Nephron (organoid): ENCODE measurements at regions not wholly inside any gene's neighbourhood (a gene's known extent, or its start where the extent isn't known, plus 50 kb on each side); places are given as distances from the start of the nearest gene placed in this dataset.
"Not testable (repeated sequence)": the region's sequence is repeated elsewhere in the genome, so short reads cannot be mapped to it uniquely, and the experiment has no call there.

Experiments used
- H3K27ac Mint-ChIP-seq, 3 experiments: 2 replicates each; pipeline ENCODE4 v1.8.0; 2020; ENCODE audit warnings: mixed read lengths in 3 of 3, mild to moderate bottlenecking in 2 of 3, moderate library complexity in 1 of 3
- H3K27me3 Mint-ChIP-seq: 2 replicates; pipeline ENCODE4 v1.8.0; 2021; ENCODE audit warnings: low read depth, mild to moderate bottlenecking, moderate library complexity, mixed read lengths
- H3K36me3 Mint-ChIP-seq: 2 replicates; pipeline ENCODE4 v1.8.0; 2020; ENCODE audit warnings: low read depth, mixed read lengths
- H3K4me1 Mint-ChIP-seq: 2 replicates; pipeline ENCODE4 v1.8.0; 2020; ENCODE audit warnings: mixed read lengths
- H3K4me3 Mint-ChIP-seq, 3 experiments: 2 replicates each; pipeline ENCODE4 v1.8.0; 2020; ENCODE audit warnings: mild to moderate bottlenecking in 3 of 3, mixed read lengths in 3 of 3, moderate library complexity in 2 of 3
- H3K9me3 Mint-ChIP-seq: 2 replicates; pipeline ENCODE4 v1.8.0; 2020; ENCODE audit warnings: mixed read lengths
- TF ChIP-seq, protein P1 (sequence below), 3 experiments: fragments of 200-600 bp; sonication (generic); IDR thresholded peaks; one replicate each; pipeline ENCODE4 v1.5.0; 2021; ENCODE audit warnings: antibody characterized with exemption in 3 of 3; ENCODE audit not compliant: unreplicated experiment in 3 of 3

DNA sequence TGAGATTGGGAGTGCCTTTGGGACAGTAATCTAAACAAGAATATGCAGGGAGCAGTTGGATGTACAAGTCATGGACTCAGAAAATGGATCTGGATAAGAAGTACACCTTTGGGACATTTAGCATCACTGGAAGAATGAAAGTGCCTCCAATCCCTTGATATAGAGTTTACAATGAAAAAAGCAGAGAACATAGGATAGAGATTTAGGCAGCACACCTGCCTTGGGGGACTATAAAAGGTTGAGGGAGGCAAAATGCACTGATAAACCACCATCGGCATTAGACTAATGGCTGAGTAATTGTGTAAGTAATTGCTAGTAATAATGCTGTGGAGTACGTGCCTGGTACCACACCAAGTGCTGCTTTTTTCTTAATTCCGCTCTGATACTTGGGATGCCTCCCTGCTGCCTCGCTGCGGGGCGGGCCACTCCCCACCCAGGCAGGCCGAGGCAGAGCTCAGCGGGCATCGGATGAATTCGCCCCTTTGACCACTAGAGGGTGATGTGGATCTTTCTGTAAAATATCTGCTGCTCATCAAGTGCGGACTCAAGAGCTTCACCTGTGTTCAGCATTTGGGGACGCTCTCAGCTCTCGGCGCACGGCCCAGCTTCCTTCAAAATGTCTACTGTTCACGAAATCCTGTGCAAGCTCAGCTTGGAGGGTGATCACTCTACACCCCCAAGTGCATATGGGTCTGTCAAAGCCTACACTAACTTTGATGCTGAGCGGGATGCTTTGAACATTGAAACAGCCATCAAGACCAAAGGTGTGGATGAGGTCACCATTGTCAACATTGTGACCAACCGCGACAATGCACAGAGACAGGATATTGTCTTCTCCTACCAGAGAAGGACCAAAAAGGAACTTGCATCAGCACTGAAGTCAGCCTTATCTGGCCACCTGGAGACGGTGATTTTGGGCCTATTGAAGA, 99.9 kb downstream of the ANKRD18B start:
- no peaks in the 10 kb centered on the region for H3K9me3 Mint-ChIP-seq
- H3K27ac Mint-ChIP-seq: peak overlapping the region in 1 of 3 experiments; percentile 30
- H3K4me1 Mint-ChIP-seq: peaks cover 29% of the 10 kb centered on the region
- peaks cover 8% of the 10 kb centered on the region for H3K27me3 Mint-ChIP-seq
- TF ChIP-seq, protein P1, sequence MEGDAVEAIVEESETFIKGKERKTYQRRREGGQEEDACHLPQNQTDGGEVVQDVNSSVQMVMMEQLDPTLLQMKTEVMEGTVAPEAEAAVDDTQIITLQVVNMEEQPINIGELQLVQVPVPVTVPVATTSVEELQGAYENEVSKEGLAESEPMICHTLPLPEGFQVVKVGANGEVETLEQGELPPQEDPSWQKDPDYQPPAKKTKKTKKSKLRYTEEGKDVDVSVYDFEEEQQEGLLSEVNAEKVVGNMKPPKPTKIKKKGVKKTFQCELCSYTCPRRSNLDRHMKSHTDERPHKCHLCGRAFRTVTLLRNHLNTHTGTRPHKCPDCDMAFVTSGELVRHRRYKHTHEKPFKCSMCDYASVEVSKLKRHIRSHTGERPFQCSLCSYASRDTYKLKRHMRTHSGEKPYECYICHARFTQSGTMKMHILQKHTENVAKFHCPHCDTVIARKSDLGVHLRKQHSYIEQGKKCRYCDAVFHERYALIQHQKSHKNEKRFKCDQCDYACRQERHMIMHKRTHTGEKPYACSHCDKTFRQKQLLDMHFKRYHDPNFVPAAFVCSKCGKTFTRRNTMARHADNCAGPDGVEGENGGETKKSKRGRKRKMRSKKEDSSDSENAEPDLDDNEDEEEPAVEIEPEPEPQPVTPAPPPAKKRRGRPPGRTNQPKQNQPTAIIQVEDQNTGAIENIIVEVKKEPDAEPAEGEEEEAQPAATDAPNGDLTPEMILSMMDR (IDR thresholded peaks at IDR 0.05; ENCODE audit: unreplicated experiment in 3 of 3): peak; percentile 88 to 94 (median 88)
- H3K36me3 Mint-ChIP-seq: no peaks in the 10 kb centered on the region
- no peak overlapping the region for H3K4me3 Mint-ChIP-seq

- H3K4me1 Mint-ChIP-seq: peaks cover 15% of the 10 kb centered on the region
- H3K9me3 Mint-ChIP-seq, H3K27me3 Mint-ChIP-seq, H3K4me3 Mint-ChIP-seq, H3K27ac Mint-ChIP-seq, H3K36me3 Mint-ChIP-seq: not testable (repeated sequence)
Measured at GRCh38 chr9:33628318-33628717, 104.3 kb downstream of the ANKRD18B start.

- Mint-ChIP-seq H3K4me3 (no peak overlapping the region), H3K4me1 (peaks cover 18% of the 10 kb centered on the region), H3K36me3 (no peaks in the 10 kb centered on the region), H3K27me3 (peaks cover 9% of the 10 kb centered on the region), H3K27ac (no peak overlapping the region), H3K9me3 (no peaks in the 10 kb centered on the region)
- TF ChIP-seq, protein P1 (IDR thresholded peaks at IDR 0.05; ENCODE audit: unreplicated experiment in 3 of 3): no peak
Measured at GRCh38 chr9:33628865-33629410, 104.9 kb downstream of the ANKRD18B start.

- Mint-ChIP-seq H3K36me3 (no peaks in the 10 kb centered on the region), H3K27me3 (peaks cover 19% of the 10 kb centered on the region), H3K27ac (peak overlapping the region; percentile 23 to 78 (median 44)), H3K4me3 (no peak overlapping the region), H3K4me1 (peaks cover 31% of the 10 kb centered on the region), H3K9me3 (no peaks in the 10 kb centered on the region)
- TF ChIP-seq, protein P1 (IDR thresholded peaks at IDR 0.05; ENCODE audit: unreplicated experiment in 3 of 3): no peak
Measured at GRCh38 chr9:33633636-33634035, 109.6 kb downstream of the ANKRD18B start.

- no peaks in the 10 kb centered on the region for H3K36me3 Mint-ChIP-seq
- peak overlapping the region in 1 of 3 experiments; percentile 7 for H3K4me3 Mint-ChIP-seq
- TF ChIP-seq, protein P1 (IDR thresholded peaks at IDR 0.05; ENCODE audit: unreplicated experiment in 3 of 3): no peak
- H3K27ac Mint-ChIP-seq: no peak overlapping the region
- no peaks in the 10 kb centered on the region for H3K9me3 Mint-ChIP-seq
- H3K4me1 Mint-ChIP-seq: peaks cover 26% of the 10 kb centered on the region
- peaks cover 20% of the 10 kb centered on the region for H3K27me3 Mint-ChIP-seq
Measured at GRCh38 chr9:33637881-33638280, 113.8 kb downstream of the ANKRD18B start.

DNA sequence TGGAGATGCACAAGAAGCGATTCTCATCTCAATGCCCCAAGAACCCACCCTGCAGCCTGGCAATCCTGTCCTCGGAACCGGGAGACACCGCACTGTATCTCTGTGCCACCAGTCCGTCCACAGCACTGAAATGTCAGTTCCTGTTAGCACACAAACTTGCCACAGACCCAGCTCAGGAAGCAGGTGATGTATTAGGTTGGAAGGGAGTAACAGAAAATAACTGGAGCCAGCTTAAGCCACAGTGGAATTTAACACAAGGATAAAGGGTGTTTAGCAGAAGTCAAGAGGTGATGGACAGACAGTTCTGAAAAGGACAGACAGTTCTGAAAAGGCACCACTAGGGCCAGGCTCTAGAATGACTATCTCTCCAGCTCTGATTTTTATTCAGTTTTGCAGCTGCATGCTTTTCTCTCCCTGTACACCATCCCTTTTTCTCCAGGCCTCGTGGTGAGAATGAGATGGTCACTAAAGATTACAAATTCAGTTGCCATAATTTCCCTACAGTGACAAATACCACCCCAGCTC, 114.4 kb downstream of the ANKRD18B start:
- Mint-ChIP-seq H3K4me1 (peaks cover 22% of the 10 kb centered on the region), H3K27me3 (peaks cover 25% of the 10 kb centered on the region), H3K27ac (no peak overlapping the region), H3K4me3 (no peak overlapping the region), H3K9me3 (no peaks in the 10 kb centered on the region), H3K36me3 (no peaks in the 10 kb centered on the region)
- TF ChIP-seq, protein P1 (IDR thresholded peaks at IDR 0.05; ENCODE audit: unreplicated experiment in 3 of 3): no peak
